NCI-H2081 (cell line): ENCODE measurements at regions not wholly inside any gene's neighbourhood (a gene's known extent, or its start where the extent isn't known, plus 50 kb on each side); places are given as distances from the start of the nearest gene placed in this dataset.

Experiments
- DNase-seq, 2 experiments: peaks; one replicate each; lab custom pipeline; 2025; lab: John Stamatoyannopoulos, UW

- no peak for DNase-seq
Measured at GRCh38 chr6:105494688-105495087, 91.8 kb upstream of the PREP start.

GRCh38 chr6:105493736-105494135, 90.9 kb upstream of the PREP start:
- DNase-seq, result no peak

GRCh38 chr6:105492706-105493673, 90.1 kb upstream of the PREP start:
- no peak for DNase-seq

- DNase-seq, result no peak
Measured at GRCh38 chr6:105489216-105489530, 86.3 kb upstream of the PREP start.

GRCh38 chr6:105488516-105489215, 85.8 kb upstream of the PREP start:
- DNase-seq, result no peak

- DNase-seq, result no peak
Measured at GRCh38 chr6:105487040-105487790, 84.3 kb upstream of the PREP start.

- peak in 1 of 2 experiments; percentile 58 for DNase-seq
Measured at GRCh38 chr6:105485456-105485855, 82.6 kb upstream of the PREP start.

- DNase-seq, result peak; percentile 16 to 51
Measured at GRCh38 chr6:105484238-105485161, 81.6 kb upstream of the PREP start.

GRCh38 chr6:105483492-105483891, 80.6 kb upstream of the PREP start:
- DNase-seq, result no peak

- DNase-seq, result no peak
Measured at GRCh38 chr6:105482921-105483320, 80.0 kb upstream of the PREP start.

- DNase-seq, result no peak
Measured at GRCh38 chr6:105482227-105482844, 79.5 kb upstream of the PREP start.

GRCh38 chr6:105476978-105477377, 74.1 kb upstream of the PREP start:
- no peak for DNase-seq

- no peak for DNase-seq
Measured at GRCh38 chr6:105474234-105474633, 71.4 kb upstream of the PREP start.

- no peak for DNase-seq
Measured at GRCh38 chr6:105469946-105470345, 67.1 kb upstream of the PREP start.

GRCh38 chr6:105468850-105469249, 66.0 kb upstream of the PREP start:
- no peak for DNase-seq

GRCh38 chr6:105460860-105461259, 58.0 kb upstream of the PREP start:
- no peak for DNase-seq

- no peak for DNase-seq
Measured at GRCh38 chr6:105459864-105460263, 57.0 kb upstream of the PREP start.

- DNase-seq, result no peak
Measured at GRCh38 chr6:105459049-105459448, 56.2 kb upstream of the PREP start.

- no peak for DNase-seq
Measured at GRCh38 chr6:105458551-105458950, 55.7 kb upstream of the PREP start.

- no peak for DNase-seq
Measured at GRCh38 chr6:105458084-105458483, 55.2 kb upstream of the PREP start.

- no peak for DNase-seq
Measured at GRCh38 chr6:105453968-105454367, 51.1 kb upstream of the PREP start.
